ENCODE measurements at regions not wholly inside any gene's neighbourhood (a gene's known extent, or its start where the extent isn't known, plus 50 kb on each side); places are given as distances from the start of the nearest gene placed in this dataset.

GRCh38 chr11:42774567-42774966, 537.2 kb upstream of the API5 start:
- ChIA-PET CTCF (ENCODE audit: low intra/inter-chr PET ratio, low total read pairs) (no interaction called here), POLR2A (no interaction called here)
- DNase-seq (ENCODE audit: low spot score) (no peak), ATAC-seq (no peak), FAIRE-seq (no peak)
- no peaks in the 10 kb centered on the region for H3K27me3 ChIP-seq (ENCODE audit: control insufficient read depth in 1 of 2, insufficient read depth in 2 of 2, low read length in 2 of 2)
- H3K27ac ChIP-seq (ENCODE audit: extremely low read length, insufficient read depth, low read length) = no peak overlapping the region
- 0% methylated on average over 1 of the region's 1 CpG for WGBS (ENCODE audit: low lambda C conversion rate)
- no peak overlapping the region for H3K4me2 ChIP-seq (ENCODE audit: low read depth, low read length)
- no peaks in the 10 kb centered on the region for H3K4me1 ChIP-seq (ENCODE audit: insufficient read depth, low read length)
- in situ Hi-C loops (cut with HindIII; ENCODE audit: extremely low pct_ligation_motif_present, low pct_unique_long_range_greater_than_20kb) = loop anchor here (5.0 to 25.0 kb wide), 2 partner anchors 263 to 508 kb away; no protein-coding TSS in a partner anchor
- TF ChIP-seq ZNF704 (CRISPR knock-in tag; IDR thresholded peaks at IDR 0.05; ENCODE audit: borderline replicate concordance) (no peak), ZNF605 (CRISPR knock-in tag; IDR thresholded peaks at IDR 0.05) (no peak), ZNF800 (CRISPR knock-in tag; IDR thresholded peaks at IDR 0.05) (no peak), ZBTB8A (CRISPR knock-in tag; IDR thresholded peaks at IDR 0.05; ENCODE audit: borderline replicate concordance, low read depth) (no peak), RFXANK (CRISPR knock-in tag; IDR thresholded peaks at IDR 0.05) (no peak), HOMEZ (CRISPR knock-in tag; IDR thresholded peaks at IDR 0.05; ENCODE audit: low read depth) (no peak), FOXO1 (CRISPR knock-in tag; IDR thresholded peaks at IDR 0.05) (no peak), IKZF4 (CRISPR knock-in tag; IDR thresholded peaks at IDR 0.05; ENCODE audit: borderline replicate concordance, low read depth, not compliant biosample characterization) (no peak), FLYWCH1 (CRISPR knock-in tag; IDR thresholded peaks at IDR 0.05) (no peak), ZNF101 (CRISPR knock-in tag; IDR thresholded peaks at IDR 0.05; ENCODE audit: borderline replicate concordance, low read depth) (no peak), TRIM22 (IDR thresholded peaks at IDR 0.05) (no peak), SATB2 (CRISPR knock-in tag; IDR thresholded peaks at IDR 0.05) (no peak), RBM22 (optimal IDR thresholded peaks at IDR 0.05; ENCODE audit: low read length) (no peak), CEBPG (CRISPR knock-in tag; IDR thresholded peaks at IDR 0.05) (no peak)
- no peak overlapping the region for H3K9ac ChIP-seq (ENCODE audit: insufficient read depth, low read depth, low read length)
- intact Hi-C loops (cut with micrococcal nuclease; ENCODE audit: unreplicated experiment) = no loop called here
- no peak overlapping the region for H3K4me3 ChIP-seq (replicated peaks in 1 of 3; ENCODE audit: insufficient read depth in 1 of 3, low read depth in 2 of 3, low read length in 3 of 3)
- H4K20me1 ChIP-seq (ENCODE audit: insufficient read depth, low read length) = no peaks in the 10 kb centered on the region
- no peaks in the 10 kb centered on the region for H3K36me3 ChIP-seq (replicated peaks in 1 of 2; ENCODE audit: control insufficient read depth in 1 of 2, insufficient read depth in 2 of 2, low read length in 2 of 2)
- no peak overlapping the region for H2AFZ ChIP-seq (ENCODE audit: low read length)
- no TSS peak for BruUV-seq (replicated peaks)
- H3K9me3 ChIP-seq (ENCODE audit: low read length) = no peaks in the 10 kb centered on the region
- no peaks in the 10 kb centered on the region for H3K79me2 ChIP-seq (ENCODE audit: insufficient read depth, low read length)
